ENCODE measurements at regions not wholly inside any gene's neighbourhood (a gene's known extent, or its start where the extent isn't known, plus 50 kb on each side); places are given as distances from the start of the nearest gene placed in this dataset.

- Mint-ChIP-seq H3K27ac (ENCODE audit: unreplicated experiment) (no peak overlapping the region), H3K4me3 (no peak overlapping the region), H3K4me1 (no peaks in the 10 kb centered on the region), H3K27me3 (ENCODE audit: low read depth) (no peaks in the 10 kb centered on the region), H3K9me3 (no peaks in the 10 kb centered on the region), H3K36me3 (ENCODE audit: low read depth) (no peaks in the 10 kb centered on the region)
- DNase-seq (ENCODE audit: low read depth, low spot score): no peak
- no peak for TF ChIP-seq CTCF (conservative IDR thresholded peaks at IDR 0.05)
These were observed 173.9 kb downstream of the SALL1 start for GRCh38 chr16:50977138-50977537.

DNA sequence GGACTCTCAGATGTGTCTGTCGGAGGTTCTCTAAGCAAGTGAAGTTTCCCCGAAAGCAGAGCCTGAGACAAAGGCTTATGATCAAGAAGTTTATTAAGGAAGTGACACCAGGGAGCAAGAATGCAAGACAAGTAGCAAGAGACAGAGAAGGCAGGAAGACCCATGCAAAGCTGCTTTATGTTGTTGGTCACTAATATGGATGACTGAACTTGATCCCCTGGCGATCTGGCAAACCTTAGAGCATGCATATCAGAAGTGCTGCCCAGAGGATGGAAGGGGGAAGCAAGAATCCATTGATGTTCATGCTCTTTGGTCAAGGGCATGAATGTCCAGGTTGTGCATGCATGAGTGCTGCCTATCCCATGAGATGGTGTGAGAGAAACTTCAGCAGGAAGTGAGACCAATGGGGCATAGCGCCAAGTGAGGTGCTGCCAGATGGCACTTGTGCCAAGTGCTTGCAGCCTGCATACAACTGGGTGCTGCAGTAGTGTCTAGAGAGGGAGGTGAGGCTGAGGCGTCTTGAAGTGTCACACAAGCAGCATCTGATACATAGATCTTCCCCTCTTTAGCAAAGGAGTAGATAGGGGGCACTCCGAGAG is 176.5 kb downstream of the SALL1 start:
- Mint-ChIP-seq H3K36me3 (ENCODE audit: low read depth) (peaks cover 4% of the 10 kb centered on the region), H3K27me3 (ENCODE audit: low read depth) (peaks cover 5% of the 10 kb centered on the region), H3K4me3 (no peak overlapping the region), H3K27ac (ENCODE audit: unreplicated experiment) (no peak overlapping the region), H3K9me3 (peaks cover 4% of the 10 kb centered on the region), H3K4me1 (no peaks in the 10 kb centered on the region)
- TF ChIP-seq CTCF (conservative IDR thresholded peaks at IDR 0.05): no peak
- no peak for DNase-seq (ENCODE audit: low read depth, low spot score)

DNA sequence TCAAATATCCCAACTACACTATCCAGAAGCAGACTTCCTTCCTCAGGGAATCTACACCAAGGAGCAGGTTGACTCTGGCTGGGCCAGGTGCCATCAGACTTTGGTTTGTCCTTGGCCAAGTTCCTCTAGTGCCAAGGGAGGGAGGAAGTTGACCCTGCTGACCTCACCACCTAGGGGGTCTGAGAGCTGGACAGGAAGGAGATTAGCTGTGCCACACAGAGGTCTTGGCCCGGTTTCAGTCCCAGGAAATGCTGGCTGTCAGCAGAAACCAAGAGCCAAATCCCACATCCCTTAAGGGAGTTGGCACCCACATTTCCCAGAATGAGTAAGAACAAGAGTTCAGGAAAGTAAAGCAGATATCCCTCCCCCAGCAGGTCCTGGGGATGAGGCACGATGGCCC is 178.2 kb downstream of the SALL1 start:
- no peak for DNase-seq (ENCODE audit: low read depth, low spot score)
- peaks cover 4% of the 10 kb centered on the region for H3K36me3 Mint-ChIP-seq (ENCODE audit: low read depth)
- TF ChIP-seq CTCF (conservative IDR thresholded peaks at IDR 0.05): no peak
- H3K9me3 Mint-ChIP-seq: peaks cover 4% of the 10 kb centered on the region
- peaks cover 5% of the 10 kb centered on the region for H3K27me3 Mint-ChIP-seq (ENCODE audit: low read depth)
- no peak overlapping the region for H3K27ac Mint-ChIP-seq (ENCODE audit: unreplicated experiment)
- no peaks in the 10 kb centered on the region for H3K4me1 Mint-ChIP-seq
- no peak overlapping the region for H3K4me3 Mint-ChIP-seq

DNA sequence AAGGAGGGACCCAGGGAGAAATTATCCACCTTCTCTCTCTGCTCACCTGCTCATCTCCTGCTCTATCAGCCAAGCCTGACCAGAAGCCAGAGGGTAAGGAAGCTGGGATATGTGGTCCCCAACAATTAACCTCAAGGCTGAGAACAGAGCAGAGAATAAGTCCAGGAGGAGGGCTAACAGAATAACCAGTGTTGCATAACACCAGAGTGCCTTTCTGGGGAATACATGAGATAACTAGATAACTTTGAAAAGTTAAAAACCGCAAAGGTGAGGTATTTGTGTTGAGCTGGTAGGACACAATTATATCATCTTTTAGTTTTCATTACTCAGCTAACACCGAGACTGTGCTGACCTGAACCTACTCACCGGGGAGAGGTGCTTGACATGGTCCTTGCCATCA is 180.8 kb downstream of the SALL1 start:
- no peak for TF ChIP-seq CTCF (conservative IDR thresholded peaks at IDR 0.05)
- Mint-ChIP-seq H3K36me3 (ENCODE audit: low read depth) (peaks cover 4% of the 10 kb centered on the region), H3K4me1 (no peaks in the 10 kb centered on the region), H3K9me3 (peaks cover 4% of the 10 kb centered on the region), H3K4me3 (no peak overlapping the region), H3K27me3 (ENCODE audit: low read depth) (peaks cover 5% of the 10 kb centered on the region), H3K27ac (ENCODE audit: unreplicated experiment) (no peak overlapping the region)
- no peak for DNase-seq (ENCODE audit: low read depth, low spot score)

DNA sequence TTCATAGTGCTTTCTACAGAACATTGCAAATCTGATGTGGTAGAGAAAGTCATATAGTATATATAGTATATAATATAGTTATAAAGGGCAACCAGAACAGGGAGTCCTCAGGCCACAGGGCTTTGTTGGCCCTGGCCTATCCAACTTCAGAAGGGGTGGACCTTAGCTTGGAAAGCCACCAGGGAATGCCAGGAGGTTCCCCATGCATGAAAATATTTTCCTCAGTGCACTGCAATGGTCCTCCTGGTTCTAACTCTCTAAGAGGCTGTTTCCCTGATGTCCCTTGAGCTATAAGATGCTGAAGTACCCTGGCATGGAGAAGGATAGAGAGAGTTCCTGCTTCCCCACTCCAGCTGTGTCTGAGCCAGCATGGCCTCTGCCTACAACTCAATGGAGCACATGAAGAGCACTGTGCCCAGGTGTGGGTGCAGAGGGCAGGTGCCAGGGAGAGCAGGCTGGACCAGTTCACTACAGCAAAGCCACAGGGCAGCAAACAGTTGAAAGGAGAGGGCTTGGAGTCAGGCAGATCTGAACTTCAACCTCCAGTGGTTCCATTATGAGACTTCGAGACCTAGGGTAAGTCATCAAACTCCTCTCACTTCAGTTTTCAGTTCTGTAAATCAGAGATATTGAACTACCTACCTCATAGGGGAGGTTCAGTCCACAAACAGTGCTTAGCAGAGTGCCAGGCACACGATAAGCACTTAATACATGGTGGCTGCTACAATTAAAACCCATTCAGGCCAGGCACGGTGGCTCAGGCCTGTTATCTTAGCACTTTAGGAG is 183.1 kb downstream of the SALL1 start:
- H3K4me3 Mint-ChIP-seq: no peak overlapping the region
- H3K36me3 Mint-ChIP-seq (ENCODE audit: low read depth): peaks cover 4% of the 10 kb centered on the region
- peaks cover 5% of the 10 kb centered on the region for H3K27me3 Mint-ChIP-seq (ENCODE audit: low read depth)
- no peak for DNase-seq (ENCODE audit: low read depth, low spot score)
- no peak for TF ChIP-seq CTCF (conservative IDR thresholded peaks at IDR 0.05)
- no peaks in the 10 kb centered on the region for H3K4me1 Mint-ChIP-seq
- H3K27ac Mint-ChIP-seq (ENCODE audit: unreplicated experiment): no peak overlapping the region
- peaks cover 4% of the 10 kb centered on the region for H3K9me3 Mint-ChIP-seq

Data from neural crest cell (in vitro differentiated cells).